HG02798 (cell line): ENCODE measurements at regions not wholly inside any gene's neighbourhood (a gene's known extent, or its start where the extent isn't known, plus 50 kb on each side); places are given as distances from the start of the nearest gene placed in this dataset.
"Not testable (repeated sequence)": the region's sequence is repeated elsewhere in the genome, so short reads cannot be mapped to it uniquely, and the experiment has no call there.

Experiments used
- ATAC-seq: cut with Tn5 transposase; IDR thresholded peaks from one replicate; pipeline ENCODE4 v1.9.1; 2021; ENCODE audit warnings: mild to moderate bottlenecking; ENCODE audit not compliant: unreplicated experiment, poor library complexity

- ATAC-seq: no peak
These were observed 120.5 kb upstream of the NGF start for GRCh38 chr1:115458426-115459114.

GRCh38 chr1:115457289-115457688 is 119.2 kb upstream of the NGF start:
- no peak for ATAC-seq

GRCh38 chr1:115456441-115456961 is 118.5 kb upstream of the NGF start:
- no peak for ATAC-seq

DNA sequence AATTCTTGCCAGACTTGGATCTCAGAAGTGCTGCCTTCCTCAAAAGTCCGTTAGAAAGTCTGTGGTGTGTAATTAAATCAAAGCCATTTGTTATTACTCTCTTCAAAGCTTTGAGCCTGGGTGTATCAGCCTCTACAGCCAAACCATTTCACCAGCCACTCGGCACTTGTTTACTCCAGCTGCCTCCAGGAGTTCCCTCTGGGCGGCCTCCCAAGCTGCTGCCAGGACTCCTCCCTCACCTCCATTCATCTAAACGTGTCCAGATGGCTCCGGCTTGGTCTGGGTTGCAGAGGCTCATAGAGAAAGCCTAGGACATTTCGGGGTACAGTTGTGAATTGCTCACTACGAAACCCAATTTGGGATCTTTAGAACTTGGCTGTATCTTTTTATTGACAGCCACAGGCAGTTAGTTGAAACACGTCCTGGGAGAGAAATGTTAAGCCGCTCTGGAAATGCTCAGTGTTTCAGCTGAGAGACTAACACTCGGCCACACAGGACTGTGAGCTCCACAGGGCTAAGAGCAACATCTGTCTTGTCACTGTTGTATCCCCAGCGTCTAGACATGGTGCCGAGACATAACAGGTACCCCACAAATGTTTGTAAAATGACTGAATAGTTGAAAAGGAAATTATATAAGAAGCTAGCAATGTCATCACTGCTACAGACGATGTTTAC is 116.9 kb upstream of the NGF start:
- no peak for ATAC-seq

DNA sequence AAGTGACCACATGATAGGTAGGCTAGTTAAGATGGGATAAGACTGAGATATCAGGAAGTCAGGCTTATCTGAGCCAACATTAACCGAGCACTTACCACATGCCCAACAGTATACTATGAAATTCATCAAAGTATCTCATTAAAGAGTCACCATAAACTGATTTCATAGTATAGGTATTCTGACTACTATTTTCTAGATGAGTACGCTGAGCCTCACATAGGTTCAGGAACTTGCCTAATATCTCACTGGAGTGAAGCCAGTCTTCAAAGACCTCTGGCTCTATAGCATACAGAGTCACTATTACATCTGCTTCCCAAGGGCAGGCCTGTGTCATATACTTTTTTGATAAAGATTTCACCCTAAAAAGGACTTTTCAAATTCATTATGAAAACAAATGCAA is 115.6 kb upstream of the NGF start:
- ATAC-seq: no peak

DNA sequence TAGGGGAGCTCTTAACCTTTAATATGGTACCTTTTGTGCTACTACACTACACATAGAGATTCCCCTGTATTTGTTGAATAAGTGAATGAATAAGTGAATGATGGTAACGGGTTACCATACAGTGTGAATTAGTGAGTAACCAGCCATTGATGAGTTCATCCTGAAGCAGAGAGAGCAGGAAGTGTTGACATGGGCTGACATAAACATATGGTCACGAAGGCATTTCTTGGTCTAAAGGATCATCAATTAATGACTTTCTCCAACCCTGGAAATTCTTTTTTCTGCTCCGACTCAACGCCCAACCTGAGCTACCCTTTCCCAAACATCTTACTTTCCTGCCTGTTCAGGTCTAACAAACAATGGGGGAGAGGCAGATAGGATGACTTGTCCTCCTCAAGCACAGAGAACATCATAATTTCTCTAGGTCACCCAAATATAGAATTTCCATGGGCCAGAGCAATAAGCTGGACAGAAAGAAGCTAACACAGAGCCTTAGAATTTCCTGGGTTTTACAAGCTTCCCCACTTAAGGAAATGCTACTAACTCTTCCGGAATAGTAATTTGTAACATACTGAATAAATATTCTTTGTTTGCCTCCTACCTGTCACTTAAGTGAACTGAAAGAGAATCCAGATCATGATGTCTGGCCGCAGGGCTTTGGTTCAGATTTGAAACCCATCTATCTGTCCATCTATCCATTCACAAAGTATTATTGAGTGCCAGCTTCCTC is 114.7 kb upstream of the NGF start:
- ATAC-seq: no peak

GRCh38 chr1:115450501-115451040 is 112.5 kb upstream of the NGF start:
- no peak for ATAC-seq

DNA sequence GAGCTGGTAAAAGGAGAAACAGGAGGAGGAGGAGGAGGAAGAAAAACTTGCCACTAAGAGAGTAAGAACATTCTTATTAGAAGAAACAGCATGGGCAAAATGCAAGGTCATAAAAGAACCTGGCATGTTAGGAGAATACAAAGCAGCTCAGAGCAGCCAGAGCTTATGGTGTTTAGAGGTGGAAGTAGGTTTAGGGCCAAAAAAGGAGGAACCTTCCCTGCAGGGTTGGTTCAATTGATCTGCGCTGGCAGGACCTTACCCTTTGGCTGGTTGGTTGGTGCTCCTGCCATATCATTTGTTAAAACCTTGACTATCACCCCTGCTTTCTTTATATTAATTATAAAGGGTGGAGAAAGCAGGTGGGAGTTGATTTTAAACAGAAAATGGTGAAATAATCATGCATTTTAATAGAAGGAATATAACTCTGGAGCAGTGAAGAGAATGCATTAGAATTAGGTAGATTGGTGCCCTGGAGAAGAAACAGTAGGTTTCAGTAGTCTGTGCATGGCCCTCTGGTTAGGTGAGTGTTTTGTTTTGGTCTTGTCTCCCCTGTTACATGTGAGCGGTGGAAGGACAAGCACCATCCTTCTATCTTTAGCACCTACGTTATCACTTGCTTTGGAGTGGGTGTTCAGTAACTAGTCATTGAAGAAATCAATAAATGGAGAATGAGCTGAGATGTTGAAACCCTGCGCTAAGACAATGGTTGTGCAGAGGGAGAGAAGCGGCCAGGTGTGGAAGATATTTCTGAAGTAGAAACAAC is 110.4 kb upstream of the NGF start:
- ATAC-seq: no peak

DNA sequence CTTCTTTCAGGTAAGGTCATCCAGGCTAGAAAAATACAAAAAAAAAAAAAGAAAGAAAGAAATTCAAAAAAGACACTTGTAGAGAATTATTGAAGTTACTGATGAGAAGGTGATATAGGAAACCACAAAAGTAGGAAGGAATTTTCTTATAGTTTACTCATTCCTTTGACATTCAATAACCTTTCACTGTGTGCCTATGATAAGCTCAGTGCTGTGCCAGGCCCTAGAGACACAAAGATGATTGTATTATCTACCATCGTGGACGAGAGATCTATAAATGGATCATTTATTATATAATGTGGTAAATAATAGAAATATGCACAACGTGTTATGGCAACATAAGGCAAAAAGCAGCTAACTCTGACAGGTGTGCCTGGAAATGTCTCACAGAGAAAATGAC is 109.6 kb upstream of the NGF start:
- no peak for ATAC-seq

DNA sequence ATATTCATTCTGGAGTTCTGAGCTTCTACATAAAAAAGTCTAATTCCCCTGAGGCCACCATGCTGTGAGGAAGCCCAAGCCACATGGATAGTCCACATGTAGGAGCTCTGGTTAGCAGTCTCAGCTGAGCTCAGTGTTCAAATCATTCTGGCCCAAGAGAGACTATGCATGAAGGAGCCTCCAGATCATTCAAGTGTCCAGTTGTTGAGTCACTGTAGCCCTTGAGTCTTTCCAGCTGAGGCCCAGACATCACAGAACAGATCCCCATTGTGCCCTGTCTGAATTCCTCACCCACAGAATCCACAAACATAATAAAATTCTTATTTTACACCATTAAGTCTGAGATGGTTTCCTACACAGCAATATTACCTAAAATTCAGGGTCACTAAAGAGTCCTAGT is 107.0 kb upstream of the NGF start:
- ATAC-seq: no peak

DNA sequence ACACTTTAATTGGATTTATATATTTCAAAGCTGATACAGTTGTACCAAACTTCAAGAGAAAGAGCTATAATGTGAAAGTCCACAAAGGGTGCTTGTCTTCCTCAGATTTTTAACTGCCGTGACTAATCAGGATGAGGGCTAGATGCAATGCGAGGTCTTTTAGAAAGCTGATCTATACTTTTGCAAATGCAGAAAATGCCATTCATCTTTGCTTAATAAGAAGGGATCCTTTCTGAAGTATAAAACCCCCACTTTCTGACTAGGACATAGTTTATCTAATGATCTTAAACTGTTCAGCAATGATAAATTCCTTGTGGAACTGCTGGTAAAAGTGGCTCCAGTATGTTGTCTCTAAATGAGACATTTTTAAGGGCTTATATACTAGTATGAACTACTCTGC is 102.7 kb upstream of the NGF start:
- no peak for ATAC-seq

GRCh38 chr1:115439520-115439919 is 101.5 kb upstream of the NGF start:
- not testable (repeated sequence) for ATAC-seq

- ATAC-seq: no peak
These were observed 99.1 kb upstream of the NGF start for GRCh38 chr1:115437196-115437595.

GRCh38 chr1:115436596-115436995 is 98.5 kb upstream of the NGF start:
- no peak for ATAC-seq

DNA sequence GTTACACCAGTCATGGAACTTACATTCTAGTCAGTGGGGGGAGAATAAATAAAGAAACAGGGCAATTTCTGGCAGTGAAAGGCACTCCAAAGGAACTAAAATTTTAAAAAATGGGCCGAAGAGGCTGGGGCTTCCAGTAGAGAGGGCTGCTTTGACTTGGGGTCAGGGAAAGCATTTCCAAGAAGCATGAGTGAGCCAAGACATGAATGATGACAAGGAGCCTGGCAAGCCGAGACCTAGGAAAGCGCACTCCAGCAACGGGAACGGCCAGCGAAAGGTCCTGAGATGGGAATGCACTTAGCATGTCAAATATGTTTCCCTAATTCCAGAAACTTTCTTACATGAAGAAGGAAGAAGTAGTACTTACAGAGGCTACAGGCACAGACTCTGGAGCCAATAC is 95.4 kb upstream of the NGF start:
- ATAC-seq: no peak

- ATAC-seq: no peak
These were observed 94.0 kb upstream of the NGF start for GRCh38 chr1:115432061-115432460.

GRCh38 chr1:115430441-115431158 is 92.6 kb upstream of the NGF start:
- ATAC-seq: no peak

DNA sequence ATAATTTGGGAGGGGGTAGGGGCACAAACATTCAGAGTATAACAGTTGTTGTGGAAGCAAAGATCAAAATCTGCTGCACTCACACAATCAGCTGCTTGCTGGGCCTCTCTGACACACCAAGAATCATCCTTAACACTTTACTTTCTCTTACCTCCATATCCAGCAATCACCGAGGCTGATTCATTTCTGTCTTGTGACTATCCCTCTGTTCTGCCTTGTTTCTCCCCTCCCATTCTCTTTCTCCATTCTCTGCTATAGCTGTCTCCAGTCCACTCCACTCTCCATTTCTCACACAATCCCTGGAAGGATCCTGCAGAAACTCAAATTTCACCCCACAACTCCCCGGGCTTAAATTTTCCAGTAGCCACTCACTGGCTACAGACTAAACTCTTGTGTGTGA is 91.8 kb upstream of the NGF start:
- ATAC-seq: no peak

DNA sequence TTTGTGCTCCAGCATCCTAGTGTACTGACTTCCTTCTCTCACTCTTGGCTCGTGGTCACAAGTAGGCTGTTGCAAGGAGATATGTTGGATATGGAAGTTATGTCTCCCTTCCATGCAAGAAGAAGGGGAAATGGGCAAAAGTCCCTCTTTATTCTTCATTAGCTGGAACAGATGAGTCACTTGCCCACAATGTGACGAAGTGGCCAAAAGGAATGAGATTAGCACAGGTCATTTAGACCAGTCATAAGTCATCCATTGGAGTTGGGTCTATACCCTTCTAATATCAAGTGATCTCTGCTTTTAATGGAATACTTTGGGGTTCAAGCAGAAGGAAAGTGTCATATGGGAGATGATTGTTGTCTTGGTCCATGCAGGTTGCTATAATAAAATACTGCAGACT is 91.2 kb upstream of the NGF start:
- ATAC-seq: no peak

DNA sequence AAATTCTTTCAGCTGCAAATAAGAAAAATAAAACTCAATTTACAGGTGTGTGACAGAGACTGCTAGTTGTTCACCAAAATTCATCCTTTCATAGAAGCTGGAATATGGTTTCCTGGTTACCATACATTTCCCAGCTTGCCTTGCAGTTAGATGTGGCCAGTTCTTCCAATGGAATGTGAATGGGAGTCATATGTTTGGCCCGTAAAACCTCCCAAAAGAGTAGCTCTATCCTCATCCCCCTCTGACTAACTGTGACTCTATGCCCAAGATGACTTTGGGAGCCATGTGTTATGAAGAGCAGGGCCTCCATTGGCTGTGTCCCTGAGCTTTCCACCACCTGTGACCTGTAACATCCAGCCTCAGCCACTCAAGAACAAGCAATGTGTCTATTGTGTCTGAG is 90.6 kb upstream of the NGF start:
- ATAC-seq: no peak
